CD4-positive, alpha-beta memory T cell (primary cell): ENCODE measurements at regions not wholly inside any gene's neighbourhood (a gene's known extent, or its start where the extent isn't known, plus 50 kb on each side); places are given as distances from the start of the nearest gene placed in this dataset.

Experiments used
- CTCF ChIA-PET: fragments of 350-600 bp; sonication (Branson Sonifier 250); formaldehyde crosslinking; loops from one replicate; lab custom pipeline; 2021; ENCODE audit warnings: inconsistent platforms; ENCODE audit not compliant: partially characterized antibody; lab: Charles Lee
- POLR2A ChIA-PET: fragments of 350-600 bp; sonication (Branson Sonifier 250); formaldehyde crosslinking; loops from one replicate; lab custom pipeline; 2021; ENCODE audit not compliant: partially characterized antibody; lab: Charles Lee
- DNase-seq, 5 donors: peaks; one replicate each; pipeline versions ENCODE4 v3.0.0 to v3.0.0-alpha.2; 2020 to 2022; ENCODE audit warnings: mixed read lengths in 1 of 5
- H3K27ac ChIP-seq: one replicate; pipeline ENCODE4 v1.7.0; 2013; ENCODE audit warnings: low read depth, low read length
- H3K27me3 ChIP-seq: 2 replicates; pipeline ENCODE4 v1.7.0; 2013; ENCODE audit warnings: mild to moderate bottlenecking, low read length, moderate library complexity; ENCODE audit not compliant: insufficient read depth
- H3K36me3 ChIP-seq: 2 replicates; pipeline ENCODE4 v1.7.0; 2013; ENCODE audit warnings: mild to moderate bottlenecking, low read length, moderate library complexity; ENCODE audit not compliant: insufficient read depth
- H3K4me1 ChIP-seq: 2 replicates; pipeline ENCODE4 v1.7.0; 2013; ENCODE audit warnings: mild to moderate bottlenecking, low read length, moderate library complexity; ENCODE audit not compliant: insufficient read depth
- H3K4me3 ChIP-seq, 2 donors: one replicate each; pipeline ENCODE4 v1.7.0; 2013; ENCODE audit warnings: low read length in 2 of 2, mild to moderate bottlenecking in 1 of 2
- H3K9me3 ChIP-seq, 2 donors: one replicate each; pipeline ENCODE4 v1.7.0; 2013; ENCODE audit warnings: low read length in 2 of 2, control low read depth in 1 of 2; ENCODE audit not compliant: control insufficient read depth in 1 of 2
- H3K27ac Mint-ChIP-seq, 7 donors: one replicate each; pipeline ENCODE4 v1.8.0; 2020 to 2021; ENCODE audit warnings: mixed read lengths in 7 of 7, mild to moderate bottlenecking in 6 of 7, inconsistent platforms in 3 of 7, moderate library complexity in 3 of 7
- H3K27me3 Mint-ChIP-seq, 2 donors: one replicate each; pipeline ENCODE4 v1.8.0; 2020 to 2021; ENCODE audit warnings: mixed read lengths in 2 of 2
- H3K36me3 Mint-ChIP-seq, 2 donors: one replicate each; pipeline ENCODE4 v1.8.0; 2020 to 2021; ENCODE audit warnings: mixed read lengths in 2 of 2, inconsistent platforms in 1 of 2, mild to moderate bottlenecking in 1 of 2
- H3K4me1 Mint-ChIP-seq, 4 donors: one replicate each; pipeline ENCODE4 v1.8.0; 2020 to 2021; ENCODE audit warnings: mixed read lengths in 4 of 4, mild to moderate bottlenecking in 1 of 4
- H3K4me3 Mint-ChIP-seq, 8 donors: one replicate each; pipeline ENCODE4 v1.8.0; 2020 to 2021; ENCODE audit warnings: mixed read lengths in 8 of 8, mild to moderate bottlenecking in 7 of 8, moderate library complexity in 6 of 8, inconsistent platforms in 3 of 8
- H3K9me3 Mint-ChIP-seq, 8 donors: one replicate each; pipeline ENCODE4 v1.8.0; 2020 to 2021; ENCODE audit warnings: mixed read lengths in 8 of 8, mild to moderate bottlenecking in 5 of 8, inconsistent platforms in 3 of 8, moderate library complexity in 1 of 8
- intact Hi-C: fragments of 100-400 bp; cut with micrococcal nuclease; formaldehyde crosslinking; loops from one replicate; pipeline ENCODE4 v1.15.1; 2023

DNA sequence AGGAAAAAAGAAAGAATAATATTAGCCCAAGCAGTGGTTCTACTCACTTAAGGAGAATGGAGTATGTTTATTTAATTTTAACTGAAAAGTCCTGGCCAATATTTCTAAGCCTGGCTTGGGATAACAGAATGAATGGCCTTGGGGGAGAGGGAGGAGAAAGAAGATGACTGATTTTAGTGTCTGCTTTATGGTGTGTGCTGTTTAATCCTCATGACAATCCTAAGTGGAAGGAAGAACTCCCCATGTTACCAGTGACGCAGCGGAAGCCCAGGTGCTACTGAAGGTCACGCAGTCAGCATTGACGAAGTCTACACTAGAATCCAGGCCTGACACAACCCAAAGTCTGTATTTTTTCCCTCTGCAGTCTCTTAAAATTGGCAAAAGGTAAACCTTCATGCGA, 50.5 kb downstream of the PALM2AKAP2 start:
- Mint-ChIP-seq H3K27ac (no peak overlapping the region), H3K36me3 (no peaks in the 10 kb centered on the region), H3K4me1 (no peaks in the 10 kb centered on the region), H3K27me3 (peaks cover 7 to 11% of the 10 kb centered on the region in 2 donors), H3K9me3 (peaks cover 0 to 13% (median 2%) of the 10 kb centered on the region in 8 donors), H3K4me3 (no peak overlapping the region)
- Histone ChIP-seq H3K27ac (no peak overlapping the region), H3K9me3 (no peaks in the 10 kb centered on the region), H3K4me3 (no peak overlapping the region), H3K27me3 (no peaks in the 10 kb centered on the region), H3K36me3 (no peaks in the 10 kb centered on the region), H3K4me1 (no peaks in the 10 kb centered on the region)
- intact Hi-C loops: no loop called here
- POLR2A ChIA-PET: no interaction called here
- no peak for DNase-seq
- CTCF ChIA-PET: no interaction called here

DNA sequence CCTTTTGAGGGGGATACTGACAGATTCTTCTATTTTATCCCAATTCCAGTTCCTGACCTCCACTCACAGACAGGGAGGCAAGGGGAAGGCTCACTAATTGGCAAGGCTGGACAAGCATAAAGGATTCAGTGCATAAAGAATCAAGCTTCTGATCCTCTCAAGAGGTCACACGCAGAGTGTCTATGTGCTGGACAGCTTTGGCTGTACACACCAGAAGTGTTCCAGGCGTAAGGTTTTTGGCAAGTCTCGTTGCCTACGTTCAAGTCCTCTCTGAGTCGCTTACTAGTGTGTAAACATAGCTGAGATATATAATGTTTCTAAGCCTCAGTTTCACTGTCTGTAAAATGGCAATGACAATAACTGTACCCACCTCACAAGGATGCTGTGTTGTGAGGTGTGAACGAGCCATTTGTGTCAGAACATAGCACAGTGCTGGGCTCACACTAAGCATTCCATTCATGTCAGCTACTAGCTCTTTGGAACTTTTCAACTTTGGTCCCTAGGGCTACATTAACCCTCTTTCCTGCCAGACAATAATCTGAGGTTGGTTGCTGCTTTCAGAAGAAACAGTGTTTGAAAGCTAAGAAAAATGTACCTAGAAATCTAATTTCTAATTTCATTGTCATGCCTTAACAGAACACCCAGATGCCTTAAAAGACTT, 52.1 kb downstream of the PALM2AKAP2 start:
- no peaks in the 10 kb centered on the region for H3K27me3 ChIP-seq
- no peak overlapping the region for H3K27ac ChIP-seq
- H3K36me3 ChIP-seq: no peaks in the 10 kb centered on the region
- Mint-ChIP-seq H3K4me1 (no peaks in the 10 kb centered on the region), H3K27me3 (peaks cover 12 to 15% of the 10 kb centered on the region in 2 donors), H3K36me3 (peaks cover 0 to 3% of the 10 kb centered on the region in 2 donors), H3K4me3 (no peak overlapping the region), H3K9me3 (peaks cover 0 to 18% (median 3%) of the 10 kb centered on the region in 8 donors), H3K27ac (no peak overlapping the region)
- ChIA-PET POLR2A (no interaction called here), CTCF (no interaction called here)
- no peak for DNase-seq
- intact Hi-C loops: no loop called here
- H3K9me3 ChIP-seq: no peaks in the 10 kb centered on the region
- no peaks in the 10 kb centered on the region for H3K4me1 ChIP-seq
- no peak overlapping the region for H3K4me3 ChIP-seq

DNA sequence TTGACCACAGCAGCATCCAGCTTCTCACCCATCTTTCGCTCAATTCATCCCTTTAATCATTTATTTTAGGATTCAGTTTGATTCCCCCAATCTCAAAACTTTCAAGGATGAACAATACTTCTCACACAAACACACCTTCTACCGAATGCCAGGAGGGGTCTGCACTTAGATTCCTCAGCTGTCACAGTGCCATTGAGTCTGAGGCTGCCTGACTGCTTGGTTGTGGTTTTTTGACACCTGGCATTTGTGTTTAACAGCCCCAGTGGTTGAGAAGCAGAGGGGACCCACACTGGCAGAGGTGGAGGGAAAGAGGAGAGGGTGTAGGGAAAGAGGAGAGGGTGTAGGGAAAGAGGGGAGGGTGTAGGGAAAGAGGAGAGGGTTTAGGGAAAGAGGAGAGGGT, 54.9 kb downstream of the PALM2AKAP2 start:
- POLR2A ChIA-PET: no interaction called here
- intact Hi-C loops: no loop called here

DNA sequence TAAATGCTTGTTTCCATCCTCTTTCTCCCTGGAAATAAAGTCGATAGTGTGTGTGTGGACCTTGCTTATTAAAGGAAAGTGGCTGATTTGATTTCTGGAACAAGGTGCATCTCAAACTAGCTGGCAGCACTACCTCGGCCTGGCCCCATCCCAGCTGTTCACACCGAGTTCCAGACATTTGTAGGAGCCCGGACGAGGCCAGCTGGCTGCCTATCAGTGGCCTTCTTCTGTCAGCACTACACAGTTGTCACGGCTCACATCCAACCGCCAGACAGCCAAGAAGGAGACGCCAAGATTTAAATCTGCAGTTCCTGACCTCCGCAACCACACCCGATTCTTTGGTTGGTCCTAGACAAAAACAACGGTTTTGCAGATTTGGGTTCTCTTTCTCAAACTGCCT, 63.6 kb downstream of the PALM2AKAP2 start:
- Mint-ChIP-seq H3K4me3 (no peak overlapping the region), H3K36me3 (no peaks in the 10 kb centered on the region), H3K4me1 (no peaks in the 10 kb centered on the region), H3K27ac (no peak overlapping the region), H3K27me3 (peaks cover 0 to 3% of the 10 kb centered on the region in 2 donors), H3K9me3 (peaks cover 0 to 3% (median 0%) of the 10 kb centered on the region in 8 donors)
- Histone ChIP-seq H3K4me3 (no peak overlapping the region), H3K27me3 (no peaks in the 10 kb centered on the region), H3K27ac (no peak overlapping the region), H3K9me3 (no peaks in the 10 kb centered on the region), H3K4me1 (no peaks in the 10 kb centered on the region), H3K36me3 (no peaks in the 10 kb centered on the region)
- intact Hi-C loops: no loop called here
- DNase-seq: no peak
- ChIA-PET CTCF (no interaction called here), POLR2A (no interaction called here)

More for the DNA sequence above, 54.9 kb downstream of the PALM2AKAP2 start:
- Histone ChIP-seq H3K4me3 (no peak overlapping the region), H3K27me3 (no peaks in the 10 kb centered on the region), H3K4me1 (no peaks in the 10 kb centered on the region), H3K36me3 (no peaks in the 10 kb centered on the region), H3K27ac (no peak overlapping the region), H3K9me3 (no peaks in the 10 kb centered on the region)
- Mint-ChIP-seq H3K9me3 (peaks cover 0 to 19% (median 3%) of the 10 kb centered on the region in 8 donors), H3K27me3 (peaks cover 14 to 24% of the 10 kb centered on the region in 2 donors), H3K36me3 (peaks cover 0 to 3% of the 10 kb centered on the region in 2 donors), H3K4me1 (no peaks in the 10 kb centered on the region), H3K27ac (no peak overlapping the region), H3K4me3 (peak overlapping the region in 1 of 8 donors; percentile 27)
- no peak for DNase-seq
- CTCF ChIA-PET: no interaction called here

DNA sequence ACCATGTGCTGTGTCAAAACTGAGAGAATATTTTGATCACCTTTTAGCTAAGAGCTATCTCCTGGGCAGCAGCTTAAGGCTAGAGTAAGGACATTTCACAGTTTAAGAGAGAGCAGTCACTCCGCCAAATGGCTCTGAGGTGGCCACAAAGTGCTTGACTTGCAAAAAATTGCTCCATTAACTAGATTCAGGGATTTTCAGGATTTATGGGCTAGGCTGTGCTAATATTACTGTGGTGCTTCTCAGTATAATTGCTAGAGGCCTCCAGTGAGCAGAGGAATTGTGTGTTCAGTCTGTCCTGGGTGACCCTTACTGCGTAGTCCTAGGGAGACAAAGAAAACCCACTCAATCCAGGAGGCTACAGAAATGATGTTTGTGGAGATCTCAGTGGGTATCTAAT, 65.2 kb downstream of the PALM2AKAP2 start:
- ChIA-PET POLR2A (no interaction called here), CTCF (no interaction called here)
- intact Hi-C loops: no loop called here
- Mint-ChIP-seq H3K4me1 (no peaks in the 10 kb centered on the region), H3K27ac (no peak overlapping the region), H3K27me3 (no peaks in the 10 kb centered on the region), H3K36me3 (no peaks in the 10 kb centered on the region), H3K9me3 (no peaks in the 10 kb centered on the region), H3K4me3 (no peak overlapping the region)
- Histone ChIP-seq H3K9me3 (no peaks in the 10 kb centered on the region), H3K27me3 (no peaks in the 10 kb centered on the region), H3K36me3 (no peaks in the 10 kb centered on the region), H3K27ac (no peak overlapping the region), H3K4me1 (no peaks in the 10 kb centered on the region), H3K4me3 (no peak overlapping the region)
- DNase-seq: no peak

DNA sequence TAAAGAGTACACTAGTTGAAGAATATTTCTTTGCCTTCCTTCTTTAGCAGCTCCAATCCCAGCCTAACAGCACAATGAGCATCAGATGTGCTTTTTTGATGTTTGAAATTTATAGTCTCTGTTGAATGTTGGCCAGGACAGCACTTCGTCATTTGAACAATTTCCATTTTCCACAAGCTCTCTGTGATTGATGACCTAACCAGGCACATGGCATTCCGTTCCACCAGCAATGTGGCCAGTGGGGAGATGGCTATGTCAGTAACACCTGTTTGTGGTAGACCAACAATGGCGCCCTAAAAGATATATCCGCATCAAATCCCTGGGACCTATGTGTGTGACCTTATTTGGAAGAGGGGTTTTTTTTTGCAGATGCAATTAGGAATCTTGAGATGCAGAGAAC, 66.8 kb downstream of the PALM2AKAP2 start:
- no peaks in the 10 kb centered on the region for H3K36me3 ChIP-seq
- no peak for DNase-seq
- H3K4me3 Mint-ChIP-seq: no peak overlapping the region
- no peak overlapping the region for H3K4me3 ChIP-seq
- H3K4me1 ChIP-seq: no peaks in the 10 kb centered on the region
- H3K36me3 Mint-ChIP-seq: no peaks in the 10 kb centered on the region
- H3K4me1 Mint-ChIP-seq: no peaks in the 10 kb centered on the region
- intact Hi-C loops: no loop called here
- CTCF ChIA-PET: no interaction called here
- H3K9me3 Mint-ChIP-seq: peaks cover 0 to 2% (median 0%) of the 10 kb centered on the region in 8 donors
- H3K9me3 ChIP-seq: no peaks in the 10 kb centered on the region
- H3K27me3 ChIP-seq: no peaks in the 10 kb centered on the region
- H3K27me3 Mint-ChIP-seq: no peaks in the 10 kb centered on the region
- H3K27ac Mint-ChIP-seq: no peak overlapping the region
- no peak overlapping the region for H3K27ac ChIP-seq
- POLR2A ChIA-PET: no interaction called here

DNA sequence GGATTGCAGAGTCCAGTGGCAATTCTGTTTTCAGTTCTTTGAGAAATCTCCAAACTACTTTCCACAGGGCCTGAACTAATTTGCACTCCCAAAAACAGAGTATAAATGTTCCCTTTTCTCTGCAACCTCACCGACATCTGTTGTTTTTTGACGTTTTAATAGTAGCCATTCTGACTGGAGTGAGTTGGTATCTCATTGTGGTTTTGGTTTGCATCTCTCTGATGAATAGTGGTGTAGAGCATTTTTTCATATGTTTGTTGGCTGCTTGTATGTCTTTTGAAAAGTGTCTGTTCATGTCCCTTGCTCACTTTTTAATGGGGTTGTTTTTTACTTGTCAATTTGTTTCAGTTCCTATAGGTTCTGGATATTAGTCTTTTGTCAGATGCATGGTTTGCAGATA, 72.6 kb downstream of the PALM2AKAP2 start:
- H3K4me3 ChIP-seq: no peak overlapping the region
- H3K4me1 ChIP-seq: no peaks in the 10 kb centered on the region
- no peak overlapping the region for H3K4me3 Mint-ChIP-seq
- intact Hi-C loops: no loop called here
- no peaks in the 10 kb centered on the region for H3K9me3 ChIP-seq
- POLR2A ChIA-PET: no interaction called here
- no peaks in the 10 kb centered on the region for H3K4me1 Mint-ChIP-seq
- H3K27ac Mint-ChIP-seq: no peak overlapping the region
- CTCF ChIA-PET: no interaction called here
- H3K27me3 Mint-ChIP-seq: peaks cover 1 to 7% of the 10 kb centered on the region in 2 donors
- peaks cover 0 to 5% (median 0%) of the 10 kb centered on the region in 8 donors for H3K9me3 Mint-ChIP-seq
- no peaks in the 10 kb centered on the region for H3K36me3 ChIP-seq
- H3K27me3 ChIP-seq: no peaks in the 10 kb centered on the region
- DNase-seq: no peak
- no peaks in the 10 kb centered on the region for H3K36me3 Mint-ChIP-seq
- no peak overlapping the region for H3K27ac ChIP-seq
